ENCODE measurements at regions not wholly inside any gene's neighbourhood (a gene's known extent, or its start where the extent isn't known, plus 50 kb on each side); places are given as distances from the start of the nearest gene placed in this dataset.

GRCh38 chr18:45447355-45448265 is 167.7 kb upstream of the SLC14A2 start:
- TF ChIP-seq CTCF (IDR thresholded peaks at IDR 0.05): no peak
- no peak for TF ChIP-seq POLR2A (IDR thresholded peaks at IDR 0.05)
- intact Hi-C loops (cut with DNase I): no loop called here
- Histone ChIP-seq H3K4me3 (no peak overlapping the region), H3K4me1 (no peaks in the 10 kb centered on the region), H3K9me3 (no peaks in the 10 kb centered on the region), H3K36me3 (no peaks in the 10 kb centered on the region), H3K27me3 (no peaks in the 10 kb centered on the region), H3K27ac (no peak overlapping the region)
- ATAC-seq (no peak), DNase-seq (no peak)
- WGBS (ENCODE audit: insufficient coverage, low coverage, low lambda C conversion rate, missing lambda C conversion rate): 27% methylated on average over 2 of the region's 2 CpGs

- H3K27ac ChIP-seq: no peak overlapping the region
- DNase-seq (no peak), ATAC-seq (no peak)
- no peaks in the 10 kb centered on the region for H3K27me3 ChIP-seq
- intact Hi-C loops (cut with DNase I): no loop called here
- H3K4me1 ChIP-seq: no peaks in the 10 kb centered on the region
- H3K36me3 ChIP-seq: no peaks in the 10 kb centered on the region
- TF ChIP-seq POLR2A (IDR thresholded peaks at IDR 0.05) (no peak), CTCF (IDR thresholded peaks at IDR 0.05) (no peak)
- WGBS (ENCODE audit: insufficient coverage, low coverage, low lambda C conversion rate, missing lambda C conversion rate): 90% methylated on average over 2 of the region's 2 CpGs
- no peak overlapping the region for H3K4me3 ChIP-seq
- H3K9me3 ChIP-seq: no peaks in the 10 kb centered on the region
Observed at GRCh38 chr18:45448871-45449270, 166.4 kb upstream of the SLC14A2 start.

GRCh38 chr18:45449418-45450227 is 165.7 kb upstream of the SLC14A2 start:
- Histone ChIP-seq H3K9me3 (no peaks in the 10 kb centered on the region), H3K36me3 (no peaks in the 10 kb centered on the region), H3K27ac (no peak overlapping the region), H3K4me1 (no peaks in the 10 kb centered on the region), H3K4me3 (no peak overlapping the region), H3K27me3 (no peaks in the 10 kb centered on the region)
- intact Hi-C loops (cut with DNase I): no loop called here
- ATAC-seq (no peak), DNase-seq (no peak)
- 65% methylated on average over 9 of the region's 10 CpGs for WGBS (ENCODE audit: insufficient coverage, low coverage, low lambda C conversion rate, missing lambda C conversion rate)
- no peak for TF ChIP-seq CTCF (IDR thresholded peaks at IDR 0.05)
- TF ChIP-seq POLR2A (IDR thresholded peaks at IDR 0.05): no peak

GRCh38 chr18:45456090-45457021 is 158.9 kb upstream of the SLC14A2 start:
- intact Hi-C loops (cut with DNase I): no loop called here
- WGBS (ENCODE audit: insufficient coverage, low coverage, low lambda C conversion rate, missing lambda C conversion rate): 63% methylated on average over 2 of the region's 5 CpGs
- H3K4me3 ChIP-seq: no peak overlapping the region
- H3K27me3 ChIP-seq: no peaks in the 10 kb centered on the region
- no peaks in the 10 kb centered on the region for H3K4me1 ChIP-seq
- TF ChIP-seq CTCF (IDR thresholded peaks at IDR 0.05) (no peak), POLR2A (IDR thresholded peaks at IDR 0.05) (no peak)
- no peak for ATAC-seq
- H3K27ac ChIP-seq: no peak overlapping the region
- H3K36me3 ChIP-seq: no peaks in the 10 kb centered on the region
- no peak for DNase-seq
- H3K9me3 ChIP-seq: no peaks in the 10 kb centered on the region

Data from right lobe of liver (tissue), 6 donors.